GM18511 (cell line): ENCODE measurements at regions not wholly inside any gene's neighbourhood (a gene's known extent, or its start where the extent isn't known, plus 50 kb on each side); places are given as distances from the start of the nearest gene placed in this dataset.
"Not testable (repeated sequence)": the region's sequence is repeated elsewhere in the genome, so short reads cannot be mapped to it uniquely, and the experiment has no call there.

Experiments used
- ATAC-seq: cut with Tn5 transposase; IDR thresholded peaks from one replicate; pipeline ENCODE4 v1.9.1; 2021; ENCODE audit warnings: mild to moderate bottlenecking, moderate library complexity; ENCODE audit not compliant: unreplicated experiment

DNA sequence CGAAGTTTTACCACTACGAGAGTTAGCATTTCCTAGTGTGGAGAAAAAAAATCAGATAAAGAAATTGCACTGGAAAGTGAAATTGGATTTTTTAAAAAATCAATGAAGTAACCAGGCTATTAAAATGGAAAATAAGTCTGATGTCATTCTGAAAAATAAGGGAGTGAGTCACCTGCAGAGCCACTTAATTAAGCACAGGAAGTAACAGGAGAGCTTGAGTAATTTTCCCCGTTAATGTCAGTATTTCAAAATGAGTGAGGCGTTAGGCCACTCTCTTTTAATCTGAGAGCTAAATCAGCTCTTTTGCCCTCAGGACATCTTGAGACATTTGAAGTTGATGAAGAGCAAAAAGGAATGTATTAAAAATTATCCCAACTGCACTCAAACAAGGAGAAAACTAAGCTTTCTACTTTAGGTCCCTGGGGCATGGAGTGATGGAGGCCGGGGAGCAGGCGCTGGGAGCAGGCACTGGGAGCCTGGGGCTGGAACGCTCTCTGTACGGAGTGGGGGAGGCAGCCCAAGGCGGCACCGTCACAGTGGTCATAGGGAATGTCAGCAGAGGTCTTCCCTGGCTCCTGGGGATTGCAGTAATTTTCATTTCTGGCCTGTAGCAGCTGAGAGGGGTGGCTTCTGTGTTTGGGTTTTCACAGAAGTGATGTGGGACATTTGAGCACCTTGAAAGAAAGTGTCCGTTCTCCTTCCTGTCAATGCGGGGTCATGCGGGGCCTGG, 194.6 kb downstream of the BCL2L11 start:
- ATAC-seq: not testable (repeated sequence)

GRCh38 chr2:111316221-111316741, 195.6 kb downstream of the BCL2L11 start:
- not testable (repeated sequence) for ATAC-seq

DNA sequence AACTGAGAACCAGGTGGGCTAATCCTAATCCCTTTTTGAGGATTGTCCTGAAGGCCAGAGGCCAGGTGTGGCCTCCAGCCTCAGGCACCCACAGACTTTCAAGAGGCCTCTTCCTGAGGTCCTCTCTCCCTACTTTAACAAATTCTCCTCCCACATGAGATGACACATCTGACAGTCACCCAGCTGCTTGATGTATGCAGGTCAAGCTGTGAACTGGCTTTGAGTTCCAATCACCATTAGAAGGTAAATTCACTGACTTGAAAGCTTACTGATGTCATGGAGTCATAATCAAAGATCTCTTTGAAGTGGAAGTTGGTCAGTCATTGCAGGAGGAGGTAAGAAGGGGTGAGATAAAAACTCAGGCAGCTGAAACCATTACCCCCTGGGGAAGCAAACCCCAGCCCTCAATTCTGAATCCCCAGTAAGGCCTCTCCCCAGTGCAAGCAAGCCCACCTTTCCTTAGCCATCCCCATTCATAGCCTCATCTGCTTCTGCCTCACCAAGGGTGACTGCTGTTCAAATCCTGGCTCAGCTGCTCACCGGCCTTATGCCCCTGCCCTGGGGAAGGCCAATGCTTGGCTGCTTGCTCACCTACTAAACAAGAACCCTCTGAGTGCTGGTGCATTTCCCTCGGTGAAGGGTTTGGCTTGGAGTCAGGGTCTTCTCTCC, 196.3 kb downstream of the BCL2L11 start:
- ATAC-seq: not testable (repeated sequence)

GRCh38 chr2:111319552-111319951, 198.8 kb downstream of the BCL2L11 start:
- peak; percentile 75 for ATAC-seq

- ATAC-seq: not testable (repeated sequence)
Measured at GRCh38 chr2:111320264-111320663, 199.6 kb downstream of the BCL2L11 start.

DNA sequence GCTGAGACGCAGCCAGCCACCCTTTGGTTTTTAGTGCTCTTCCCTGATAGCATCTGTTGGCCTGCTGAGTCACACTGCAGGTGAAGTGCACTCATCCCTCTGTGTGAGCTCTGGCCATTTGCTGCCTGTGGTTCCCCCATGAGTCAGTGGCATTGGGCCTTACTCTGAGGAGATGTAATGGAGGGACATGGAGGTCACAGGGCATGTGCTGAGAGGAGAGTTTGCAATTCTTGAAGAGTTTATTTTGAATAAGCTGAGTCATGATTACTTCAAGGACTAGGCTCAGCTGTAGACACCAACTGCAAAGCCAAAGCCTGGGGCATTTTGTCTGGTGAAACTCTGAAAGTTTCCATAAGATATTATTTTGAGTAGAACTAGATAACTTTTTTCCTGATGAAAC, 200.3 kb downstream of the BCL2L11 start:
- ATAC-seq: not testable (repeated sequence)

DNA sequence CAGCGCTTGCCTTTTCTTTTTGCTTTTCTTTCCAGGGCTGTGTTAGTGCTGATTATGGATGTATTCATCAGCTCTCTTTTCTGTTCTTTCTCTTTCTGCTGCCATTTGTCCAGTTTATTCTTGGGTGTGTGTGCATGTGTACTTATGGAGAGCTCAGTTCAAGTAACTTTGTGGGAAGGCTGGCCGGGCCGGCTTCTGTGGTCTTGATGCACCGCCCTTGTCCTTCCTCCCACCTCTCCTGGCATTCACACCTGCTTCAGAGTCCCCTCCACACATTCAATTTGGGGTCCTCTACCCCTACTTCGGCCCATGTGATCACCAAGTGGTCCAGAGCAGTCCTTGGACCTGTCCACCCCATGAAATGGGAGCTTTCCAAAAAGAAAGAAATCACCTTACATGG, 202.7 kb downstream of the BCL2L11 start:
- ATAC-seq: not testable (repeated sequence)

DNA sequence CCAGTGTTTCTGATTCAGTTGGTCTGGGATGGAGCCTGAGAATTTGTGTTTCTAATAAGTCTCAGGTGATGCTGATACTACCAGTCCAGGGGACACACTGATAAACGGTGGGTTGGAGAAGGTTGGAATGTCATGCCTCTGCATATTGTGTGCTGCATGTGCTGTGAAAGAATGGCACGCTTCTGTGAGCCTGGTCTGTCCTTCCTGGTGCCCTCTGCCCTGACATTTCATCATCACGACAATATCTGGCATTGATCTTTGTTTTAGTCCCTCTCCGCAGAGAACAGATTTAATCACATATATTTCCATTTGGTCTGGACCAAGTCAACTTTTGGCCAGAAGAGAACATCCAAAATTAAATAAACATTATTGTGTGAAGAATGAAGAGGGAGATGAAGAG, 207.0 kb downstream of the BCL2L11 start:
- not testable (repeated sequence) for ATAC-seq

DNA sequence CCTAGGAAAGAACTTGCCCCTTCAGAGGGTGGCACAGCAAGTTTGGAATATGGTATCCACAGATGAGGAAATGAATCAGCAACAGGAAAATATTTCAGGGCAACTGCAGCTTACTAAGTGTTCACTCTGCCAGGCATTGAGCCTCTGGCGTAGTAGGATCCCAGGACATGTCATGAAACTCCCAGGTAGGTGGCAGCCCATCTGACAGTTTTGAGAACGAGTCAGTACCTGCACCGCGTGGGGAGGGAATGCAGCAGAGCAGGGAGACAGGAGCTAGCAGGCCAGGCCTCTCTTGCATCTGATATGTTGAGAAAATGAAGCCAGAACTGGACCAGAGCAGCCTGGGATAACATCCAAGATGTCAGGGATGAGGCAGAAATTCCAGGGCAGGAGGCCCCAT, 208.6 kb downstream of the BCL2L11 start:
- ATAC-seq: not testable (repeated sequence)

DNA sequence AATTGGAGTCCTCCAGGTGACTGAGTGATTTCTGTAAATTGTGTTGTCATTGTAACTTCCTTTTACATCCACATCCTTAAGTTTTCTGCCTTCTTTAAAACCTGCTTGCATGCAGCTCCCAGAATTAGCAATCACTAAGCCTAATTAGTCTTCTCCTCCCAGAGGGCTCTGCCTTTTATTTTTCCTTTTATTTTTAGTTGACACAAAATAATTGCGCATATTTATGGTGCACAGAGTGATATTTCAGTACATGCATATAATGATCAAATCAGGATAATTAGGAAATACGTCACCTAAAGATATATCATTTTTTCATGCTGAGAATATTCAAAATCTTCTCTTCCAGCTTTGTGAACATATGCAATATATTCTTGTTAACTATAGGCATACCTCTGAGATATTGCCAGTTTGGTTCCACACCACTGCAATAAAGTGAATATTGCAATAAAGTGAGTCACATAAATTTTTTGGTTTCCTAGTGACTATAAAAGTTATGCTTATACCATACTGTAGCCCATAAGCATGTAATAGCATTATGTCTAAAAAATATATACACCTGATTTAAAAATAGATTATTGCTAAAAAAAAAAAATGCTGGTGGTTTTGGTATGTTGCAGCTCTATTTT, 210.5 kb downstream of the BCL2L11 start:
- ATAC-seq: not testable (repeated sequence)

DNA sequence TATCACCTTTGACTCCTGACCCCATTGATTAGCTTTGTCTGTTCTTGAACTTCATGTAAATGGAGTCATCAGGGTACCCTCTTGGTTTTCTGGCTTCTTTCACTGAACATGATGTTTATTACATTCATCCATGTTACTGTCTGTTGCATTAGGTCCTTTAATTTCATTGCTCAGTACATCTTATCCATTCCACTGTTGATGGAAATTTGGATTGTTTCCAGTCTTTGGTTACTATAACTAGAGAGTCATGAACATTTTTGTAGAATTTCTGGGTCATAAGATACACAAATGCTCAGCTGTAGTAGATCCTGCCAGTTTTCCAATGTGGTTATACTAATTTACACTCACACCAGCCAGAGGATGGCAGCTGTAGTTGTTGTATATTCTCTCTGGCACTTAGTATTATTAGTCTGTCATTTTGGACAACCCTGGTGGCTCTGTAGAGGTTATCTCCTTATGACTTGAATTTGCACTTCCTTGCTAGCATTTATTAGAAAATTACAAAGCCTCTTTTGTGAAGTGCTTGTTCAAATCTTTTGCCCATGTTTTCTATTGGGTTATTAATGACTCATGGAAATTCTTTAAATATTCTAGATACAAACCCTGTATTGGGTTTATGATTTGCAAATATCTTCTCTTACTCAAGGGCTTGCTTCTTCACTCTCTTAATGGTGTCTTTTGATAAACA, 214.7 kb downstream of the BCL2L11 start:
- not testable (repeated sequence) for ATAC-seq

GRCh38 chr2:111338474-111338873, 217.8 kb downstream of the BCL2L11 start:
- not testable (repeated sequence) for ATAC-seq

GRCh38 chr2:111339476-111339875, 218.8 kb downstream of the BCL2L11 start:
- not testable (repeated sequence) for ATAC-seq

DNA sequence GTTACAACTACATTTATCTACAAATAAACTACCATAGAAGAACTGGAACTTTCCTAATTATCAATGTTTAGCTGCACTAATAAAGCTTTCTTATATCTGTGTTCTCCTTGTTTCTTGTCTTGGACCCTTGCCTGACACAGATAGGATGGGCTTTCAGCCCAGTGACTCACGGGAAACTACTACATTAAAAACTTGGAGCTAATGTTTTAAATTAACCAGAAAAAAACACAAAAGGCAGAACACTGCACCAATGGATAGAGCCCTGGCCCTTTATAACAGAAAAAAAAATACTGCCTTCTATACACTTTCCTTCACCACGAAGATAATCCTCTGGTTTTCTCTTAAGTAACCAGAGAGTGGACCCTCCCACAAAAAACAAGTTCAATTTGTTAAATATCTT, 223.9 kb downstream of the BCL2L11 start:
- ATAC-seq: not testable (repeated sequence)

GRCh38 chr2:111345439-111345838, 224.7 kb downstream of the BCL2L11 start:
- ATAC-seq: not testable (repeated sequence)

GRCh38 chr2:111346018-111346930, 225.6 kb downstream of the BCL2L11 start:
- ATAC-seq: not testable (repeated sequence)

GRCh38 chr2:111347695-111348094, 227.0 kb downstream of the BCL2L11 start:
- not testable (repeated sequence) for ATAC-seq

DNA sequence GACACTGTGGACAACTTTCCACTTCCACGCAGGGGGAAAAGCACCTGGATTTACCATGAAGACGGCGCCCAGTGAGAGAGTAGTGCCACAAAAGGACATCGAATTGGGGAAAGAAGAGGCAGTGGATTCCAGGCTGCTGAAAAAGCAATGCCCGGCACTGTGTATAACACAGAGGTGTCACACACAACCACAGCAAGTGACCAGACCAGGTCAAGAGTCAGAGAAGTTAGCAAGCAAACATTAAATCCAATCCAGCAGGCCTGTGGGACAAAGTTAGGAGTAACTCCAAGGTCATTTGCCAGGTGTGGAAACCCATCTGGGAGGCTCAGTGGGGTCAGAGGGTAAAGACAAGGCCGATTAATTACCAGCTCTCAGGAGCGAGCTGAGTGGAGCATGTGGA, 227.6 kb downstream of the BCL2L11 start:
- not testable (repeated sequence) for ATAC-seq

DNA sequence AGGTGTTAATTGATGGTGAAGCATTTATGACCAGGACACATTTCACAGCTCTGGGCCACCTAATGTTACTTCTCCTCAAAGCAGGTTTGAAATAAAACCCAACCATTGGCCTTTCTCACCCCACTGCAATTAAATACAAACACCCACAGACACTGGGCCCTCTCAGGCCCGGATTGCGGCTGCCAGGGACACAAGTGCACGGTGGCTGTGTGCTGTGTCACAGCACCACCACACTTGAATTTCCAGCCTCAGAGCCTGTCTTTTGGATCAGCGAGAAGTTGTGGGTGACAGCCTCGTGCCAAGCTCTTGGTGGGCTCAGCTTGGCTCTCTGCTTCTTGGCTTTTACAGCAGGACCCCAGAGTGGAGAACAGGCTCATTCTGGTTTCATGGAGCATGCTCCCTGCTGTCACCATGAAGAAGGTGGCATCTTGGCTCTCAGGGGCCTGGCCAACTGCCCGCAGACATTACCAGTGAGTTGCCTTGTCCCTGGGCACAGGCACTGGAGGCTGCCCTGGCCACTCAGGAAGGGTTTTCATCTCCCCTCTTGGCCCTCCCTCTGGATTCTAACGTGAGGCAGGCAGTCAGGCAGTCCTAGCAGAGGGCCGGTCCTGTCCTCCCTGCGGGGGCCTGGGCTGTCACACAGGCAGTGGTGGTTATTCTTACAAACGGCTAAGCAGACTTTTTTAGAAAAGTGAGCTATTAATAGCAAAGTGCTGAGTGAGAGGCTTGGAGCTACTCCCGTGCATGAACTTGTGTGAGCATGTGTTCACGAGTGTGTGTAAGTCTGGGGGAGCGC, 234.5 kb downstream of the BCL2L11 start:
- not testable (repeated sequence) for ATAC-seq
